Stimulated activated CD4-positive, alpha-beta T cell treated with anti-CD3 and anti-CD28 coated beads, Interleukin-12 subunit alpha, Interleukin-12 subunit beta, amount 100 ng/mL, for 24 hours (primary cell): ENCODE measurements at regions not wholly inside any gene's neighbourhood (a gene's known extent, or its start where the extent isn't known, plus 50 kb on each side); places are given as distances from the start of the nearest gene placed in this dataset.

Experiments used
- DNase-seq, 2 experiments: peaks; one replicate each; pipeline ENCODE4 v3.0.0-alpha.2; 2020; ENCODE audit warnings: low read depth in 2 of 2

GRCh38 chr14:34218881-34219280 is 243.2 kb downstream of the SPTSSA start:
- DNase-seq, result no peak

GRCh38 chr14:34214961-34215360 is 247.1 kb downstream of the SPTSSA start:
- DNase-seq, result no peak

GRCh38 chr14:34213332-34213731 is 248.7 kb downstream of the SPTSSA start:
- DNase-seq, result no peak

GRCh38 chr14:34212172-34212929 is 249.7 kb downstream of the SPTSSA start:
- DNase-seq, result no peak

GRCh38 chr14:34211732-34212131 is 250.3 kb downstream of the SPTSSA start:
- DNase-seq, result no peak

GRCh38 chr14:34208532-34208931 is 253.5 kb downstream of the SPTSSA start:
- no peak for DNase-seq

GRCh38 chr14:34205799-34206198 is 254.9 kb upstream of the EGLN3 start:
- no peak for DNase-seq

- DNase-seq, result no peak
These were observed 253.9 kb upstream of the EGLN3 start for GRCh38 chr14:34204774-34205173.

- DNase-seq, result no peak
These were observed 252.4 kb upstream of the EGLN3 start for GRCh38 chr14:34203251-34203722.

- no peak for DNase-seq
These were observed 251.2 kb upstream of the EGLN3 start for GRCh38 chr14:34201909-34202637.

- DNase-seq, result peak in 1 of 2 experiments; percentile 20
These were observed 248.7 kb upstream of the EGLN3 start for GRCh38 chr14:34199585-34199984.

- no peak for DNase-seq
These were observed 247.2 kb upstream of the EGLN3 start for GRCh38 chr14:34198096-34198495.

- no peak for DNase-seq
These were observed 245.1 kb upstream of the EGLN3 start for GRCh38 chr14:34195964-34196363.

GRCh38 chr14:34190717-34191116 is 239.8 kb upstream of the EGLN3 start:
- DNase-seq, result no peak

GRCh38 chr14:34189866-34190265 is 239.0 kb upstream of the EGLN3 start:
- DNase-seq, result no peak

- DNase-seq, result no peak
These were observed 236.7 kb upstream of the EGLN3 start for GRCh38 chr14:34187519-34188044.

- no peak for DNase-seq
These were observed 236.2 kb upstream of the EGLN3 start for GRCh38 chr14:34187061-34187460.

GRCh38 chr14:34184126-34184525 is 233.3 kb upstream of the EGLN3 start:
- no peak for DNase-seq

GRCh38 chr14:34183478-34183877 is 232.6 kb upstream of the EGLN3 start:
- no peak for DNase-seq

GRCh38 chr14:34181338-34181737 is 230.5 kb upstream of the EGLN3 start:
- DNase-seq, result no peak

- no peak for DNase-seq
These were observed 230.0 kb upstream of the EGLN3 start for GRCh38 chr14:34180869-34181268.

GRCh38 chr14:34180434-34180833 is 229.6 kb upstream of the EGLN3 start:
- DNase-seq, result no peak

- DNase-seq, result no peak
These were observed 228.9 kb upstream of the EGLN3 start for GRCh38 chr14:34179727-34180126.
